ENCODE measurements at regions not wholly inside any gene's neighbourhood (a gene's known extent, or its start where the extent isn't known, plus 50 kb on each side); places are given as distances from the start of the nearest gene placed in this dataset.

DNA sequence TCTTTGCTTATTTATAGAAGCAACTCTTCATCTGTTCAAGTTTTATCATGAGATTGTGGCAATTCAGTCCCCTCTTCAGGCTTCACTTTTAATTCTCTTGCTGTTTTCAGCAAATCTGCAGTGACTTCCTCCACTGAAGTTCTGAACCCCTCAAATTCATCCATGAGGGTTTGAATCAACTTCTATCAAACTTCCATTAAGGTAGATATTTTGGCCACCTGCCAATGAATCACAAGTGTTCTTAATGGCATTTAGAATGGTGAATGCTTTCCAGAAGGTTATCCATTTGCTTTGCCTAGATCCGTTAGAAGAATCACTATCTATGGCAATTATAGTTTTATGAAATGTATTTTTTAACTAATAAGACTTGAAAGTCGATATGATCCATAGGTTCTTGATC is 946.7 kb upstream of the B3GALT2 start:
- TF ChIP-seq POLR2AphosphoS5 (IDR thresholded peaks at IDR 0.05; ENCODE audit: low read depth, low read length) = no peak
- no peak for TF ChIP-seq POLR2A (IDR thresholded peaks at IDR 0.05; ENCODE audit: low read depth, low read length)
